Body of pancreas (tissue), 4 donors: ENCODE measurements at regions not wholly inside any gene's neighbourhood (a gene's known extent, or its start where the extent isn't known, plus 50 kb on each side); places are given as distances from the start of the nearest gene placed in this dataset.

Source experiments
- POLR2A ChIP-seq, 3 donors: fragments of 450-650 bp; IDR thresholded peaks; one replicate each; pipeline ENCODE4 v1.6.1; 2016; ENCODE audit warnings: antibody characterized with exemption in 3 of 3, mild to moderate bottlenecking in 2 of 3
- TF ChIP-seq, protein P1 (sequence below), 7 experiments: fragments of 450-650 bp in 4 of 7; fragments of 200-600 bp in 3 of 7; sonication (generic) in 3 of 7; IDR thresholded peaks; one replicate each; pipeline ENCODE4 v1.5.1; 2016 to 2019; ENCODE audit warnings: antibody characterized with exemption in 7 of 7

DNA sequence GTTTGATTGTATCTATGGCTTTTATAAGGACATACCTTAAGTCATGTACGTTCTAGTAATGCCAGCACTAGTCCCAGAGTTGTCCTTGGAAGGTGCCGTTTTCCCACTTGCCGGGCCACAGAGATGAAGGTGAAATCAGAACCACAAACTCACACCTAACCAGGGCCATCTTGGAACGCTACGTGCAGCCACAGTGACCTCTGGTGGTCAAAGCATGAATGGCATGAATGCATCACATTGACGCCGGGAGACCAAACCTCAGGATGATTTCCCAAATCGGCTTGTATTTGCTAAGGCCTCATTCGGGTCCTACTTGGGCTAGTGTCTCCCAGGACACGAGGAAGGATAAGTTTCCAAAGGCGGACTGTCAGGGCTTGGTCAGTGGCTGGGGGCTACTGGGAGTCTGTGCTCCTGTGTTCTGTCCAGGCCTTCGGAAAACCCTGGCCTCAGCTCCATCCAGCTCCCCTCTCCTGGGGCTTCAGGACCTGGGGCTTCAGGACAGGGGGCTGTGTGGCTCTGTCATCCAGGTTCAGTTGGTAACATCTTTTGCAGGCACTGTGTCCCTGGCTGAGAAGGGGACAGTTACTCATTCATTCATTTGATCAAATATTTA, 260.5 kb downstream of the PRDM2 start:
- TF ChIP-seq, protein P1, sequence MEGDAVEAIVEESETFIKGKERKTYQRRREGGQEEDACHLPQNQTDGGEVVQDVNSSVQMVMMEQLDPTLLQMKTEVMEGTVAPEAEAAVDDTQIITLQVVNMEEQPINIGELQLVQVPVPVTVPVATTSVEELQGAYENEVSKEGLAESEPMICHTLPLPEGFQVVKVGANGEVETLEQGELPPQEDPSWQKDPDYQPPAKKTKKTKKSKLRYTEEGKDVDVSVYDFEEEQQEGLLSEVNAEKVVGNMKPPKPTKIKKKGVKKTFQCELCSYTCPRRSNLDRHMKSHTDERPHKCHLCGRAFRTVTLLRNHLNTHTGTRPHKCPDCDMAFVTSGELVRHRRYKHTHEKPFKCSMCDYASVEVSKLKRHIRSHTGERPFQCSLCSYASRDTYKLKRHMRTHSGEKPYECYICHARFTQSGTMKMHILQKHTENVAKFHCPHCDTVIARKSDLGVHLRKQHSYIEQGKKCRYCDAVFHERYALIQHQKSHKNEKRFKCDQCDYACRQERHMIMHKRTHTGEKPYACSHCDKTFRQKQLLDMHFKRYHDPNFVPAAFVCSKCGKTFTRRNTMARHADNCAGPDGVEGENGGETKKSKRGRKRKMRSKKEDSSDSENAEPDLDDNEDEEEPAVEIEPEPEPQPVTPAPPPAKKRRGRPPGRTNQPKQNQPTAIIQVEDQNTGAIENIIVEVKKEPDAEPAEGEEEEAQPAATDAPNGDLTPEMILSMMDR (IDR thresholded peaks at IDR 0.05), result peak; percentile 85 to 94 (median 94)
- no peak for TF ChIP-seq POLR2A (IDR thresholded peaks at IDR 0.05)
